Left ventricle myocardium superior (tissue), 1 donor: ENCODE measurements at regions not wholly inside any gene's neighbourhood (a gene's known extent, or its start where the extent isn't known, plus 50 kb on each side); places are given as distances from the start of the nearest gene placed in this dataset.

Experiments used
- ATAC-seq: fragments of 200-7000 bp; cut with Tn5 transposase; one replicate; pipeline ENCODE4 v1.9.1; 2020; ENCODE audit warnings: mild to moderate bottlenecking, moderate library complexity
- DNase-seq: peaks from one replicate; pipeline ENCODE4 v3.0.0-alpha.2; 2020
- intact Hi-C: fragments of 100-400 bp; cut with micrococcal nuclease; formaldehyde crosslinking; loops from one replicate; pipeline ENCODE4 v1.11.0; 2022
- donor health status: DM: no; HTN: yes; CAD: no; lungs with severe emphysema.

GRCh38 chr16:63302811-63303210, 1266.6 kb upstream of the CDH8 start:
- intact Hi-C loops, result no loop called here
- peak; percentile 19 for ATAC-seq
- DNase-seq, result no peak

DNA sequence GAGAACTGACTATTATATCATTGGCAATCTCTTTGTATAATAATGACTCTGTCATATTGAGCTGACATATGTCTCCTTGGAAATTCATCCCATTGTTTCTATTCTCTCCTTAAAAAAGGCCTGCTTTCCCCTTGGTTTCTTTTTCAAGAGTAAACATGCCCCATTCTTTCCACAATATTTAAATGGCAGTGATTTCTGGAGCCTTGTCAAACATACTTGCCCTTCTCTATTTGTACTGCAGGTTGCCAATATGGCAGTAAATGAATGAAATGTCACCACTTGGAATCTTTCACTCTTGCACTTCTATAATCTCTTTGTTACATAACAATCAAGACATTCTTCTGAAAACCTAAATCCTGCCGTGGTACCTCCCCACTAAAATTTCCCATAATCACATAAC, 1265.1 kb upstream of the CDH8 start:
- DNase-seq (no peak), ATAC-seq (no peak)
- intact Hi-C loops, result no loop called here

- intact Hi-C loops, result no loop called here
- no peak for ATAC-seq
Observed at GRCh38 chr16:63298993-63299392, 1262.8 kb upstream of the CDH8 start.

DNA sequence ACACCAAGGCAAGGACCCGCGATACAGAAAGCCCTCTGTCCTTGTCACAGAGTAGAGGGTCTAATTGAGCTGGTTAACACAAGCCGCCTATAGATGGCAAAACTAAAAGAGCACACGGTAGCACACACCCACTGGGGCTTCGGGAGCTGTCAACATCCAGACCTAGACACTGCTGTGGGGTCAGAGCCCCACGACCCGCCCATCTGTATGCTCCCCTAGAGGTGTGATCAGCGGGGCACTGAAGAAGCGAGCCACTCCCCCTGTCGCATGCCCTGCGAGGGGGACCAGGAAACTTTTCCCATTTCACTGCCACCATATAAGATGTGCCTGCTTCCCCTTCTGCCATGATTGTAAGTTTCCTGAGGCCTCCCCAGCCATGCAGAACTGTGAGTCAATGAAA, 1255.8 kb upstream of the CDH8 start:
- intact Hi-C loops, result no loop called here
- ATAC-seq, result no peak
- no peak for DNase-seq

More at GRCh38 chr16:63298993-63299392, 1262.8 kb upstream of the CDH8 start:
- no peak for DNase-seq

- ATAC-seq (peak; percentile 90), DNase-seq (peak; percentile 35)
- intact Hi-C loops, result no loop called here
Observed at GRCh38 chr16:63289834-63290460, 1253.7 kb upstream of the CDH8 start.

GRCh38 chr16:63287401-63287800, 1251.2 kb upstream of the CDH8 start:
- ATAC-seq, result no peak
- DNase-seq, result no peak
- intact Hi-C loops, result no loop called here

DNA sequence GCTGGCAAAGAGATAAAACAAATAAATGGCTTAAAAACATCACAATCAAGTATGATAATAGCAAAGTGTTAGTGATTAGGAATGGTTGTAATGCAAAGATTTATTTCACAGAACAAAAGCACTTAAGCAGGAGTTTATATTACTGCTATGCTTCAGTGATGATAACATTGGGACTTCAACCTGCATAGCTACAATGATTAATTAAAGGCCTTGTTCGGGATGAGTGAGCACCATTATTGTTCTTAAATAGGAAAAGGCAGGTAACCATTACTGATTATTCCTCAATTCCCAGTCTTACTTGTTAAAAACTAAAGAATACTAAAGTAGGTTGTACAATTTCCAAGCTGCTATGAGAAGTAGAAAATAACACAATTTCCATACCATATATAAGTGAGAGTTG, 1247.5 kb upstream of the CDH8 start:
- DNase-seq (no peak), ATAC-seq (no peak)
- intact Hi-C loops, result no loop called here

- no peak for DNase-seq
- ATAC-seq, result no peak
- intact Hi-C loops, result no loop called here
Observed at GRCh38 chr16:63244631-63245030, 1208.4 kb upstream of the CDH8 start.

GRCh38 chr16:63241497-63242028, 1205.3 kb upstream of the CDH8 start:
- ATAC-seq, result no peak
- no peak for DNase-seq
- intact Hi-C loops, result no loop called here

GRCh38 chr16:63239065-63239570, 1202.9 kb upstream of the CDH8 start:
- intact Hi-C loops, result no loop called here
- DNase-seq (no peak), ATAC-seq (no peak)

DNA sequence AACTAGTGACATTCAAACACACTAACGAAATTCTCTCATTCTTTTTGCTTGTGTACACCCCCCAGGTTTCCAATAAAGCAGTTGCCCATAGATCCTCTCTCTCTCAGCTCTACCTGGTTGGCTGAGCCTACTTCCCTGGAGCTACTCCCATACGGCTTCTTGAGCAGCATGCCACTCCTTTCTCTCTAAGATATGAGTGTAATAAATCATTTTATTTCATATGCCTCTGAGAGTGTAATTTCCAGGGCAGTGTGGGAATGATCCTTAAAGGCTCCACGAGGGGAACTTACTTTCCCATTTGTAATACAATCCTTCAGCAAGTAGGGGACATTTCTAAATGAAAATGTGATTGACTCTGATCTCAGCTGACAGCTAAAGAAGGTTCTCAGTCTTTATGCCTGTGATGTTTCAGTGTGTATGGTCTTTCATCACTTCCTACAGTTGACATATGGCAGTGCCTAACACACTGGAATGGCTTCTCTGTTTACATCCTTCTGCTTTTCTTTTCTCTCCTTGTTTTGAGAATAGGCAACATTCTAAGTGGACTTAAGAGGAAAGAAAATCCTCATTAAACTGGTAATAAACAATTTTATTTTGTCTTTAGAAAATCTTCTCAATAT, 1194.3 kb upstream of the CDH8 start:
- intact Hi-C loops, result no loop called here
- no peak for ATAC-seq
- no peak for DNase-seq

GRCh38 chr16:63228259-63228658, 1192.0 kb upstream of the CDH8 start:
- intact Hi-C loops, result no loop called here
- no peak for ATAC-seq
- DNase-seq, result no peak

DNA sequence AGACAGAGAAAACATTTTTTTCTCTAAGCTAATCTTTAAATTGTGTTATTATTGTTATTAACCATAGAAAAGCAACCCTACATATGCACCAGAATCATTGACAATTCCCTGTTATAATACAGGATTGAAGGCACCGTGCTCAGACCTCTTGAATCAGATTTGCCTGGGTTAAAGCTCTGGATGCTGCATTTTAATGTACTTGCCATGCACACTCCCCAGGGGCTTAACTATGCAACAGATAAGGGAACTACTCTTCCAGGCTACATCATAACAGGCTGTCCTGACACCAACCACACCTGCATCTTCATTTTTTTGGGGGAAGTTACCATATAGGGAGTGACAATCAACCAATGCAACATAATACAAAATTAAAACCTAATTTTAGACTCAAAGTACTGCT, 1187.6 kb upstream of the CDH8 start:
- DNase-seq, result no peak
- no peak for ATAC-seq
- intact Hi-C loops, result no loop called here

DNA sequence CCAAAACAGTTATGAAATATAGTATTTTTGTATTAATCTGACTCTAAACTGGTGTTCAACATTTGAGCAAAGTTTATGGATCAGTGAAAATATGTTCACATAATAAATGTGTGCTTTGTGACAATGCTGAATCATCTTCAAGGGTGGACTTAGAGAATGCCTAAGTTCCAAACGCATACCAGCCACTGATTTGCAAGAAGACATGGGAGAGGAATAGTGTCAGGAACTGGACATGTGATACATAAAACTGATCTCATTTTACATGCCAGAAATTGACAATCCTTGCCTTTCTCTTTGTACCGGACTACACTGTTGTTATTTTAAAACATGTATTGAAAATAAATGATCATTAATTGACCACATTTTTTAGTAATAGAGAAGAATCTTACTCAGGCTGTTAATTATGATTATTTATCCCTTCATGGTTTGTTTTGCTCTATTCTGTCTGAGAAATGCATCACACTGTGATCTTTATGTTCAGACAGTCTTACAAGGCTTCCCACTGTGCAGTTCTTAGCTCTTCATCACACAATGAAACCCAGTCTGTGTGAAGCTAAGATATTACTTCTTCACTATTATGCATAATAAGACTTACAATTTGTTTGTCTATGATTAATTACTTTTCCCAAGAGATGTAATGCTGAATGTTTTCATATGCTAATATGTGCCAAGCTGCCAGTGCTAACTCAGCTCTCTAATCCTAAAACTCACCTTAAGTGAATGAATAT, 1180.6 kb upstream of the CDH8 start:
- ATAC-seq (no peak), DNase-seq (no peak)
- intact Hi-C loops, result no loop called here

DNA sequence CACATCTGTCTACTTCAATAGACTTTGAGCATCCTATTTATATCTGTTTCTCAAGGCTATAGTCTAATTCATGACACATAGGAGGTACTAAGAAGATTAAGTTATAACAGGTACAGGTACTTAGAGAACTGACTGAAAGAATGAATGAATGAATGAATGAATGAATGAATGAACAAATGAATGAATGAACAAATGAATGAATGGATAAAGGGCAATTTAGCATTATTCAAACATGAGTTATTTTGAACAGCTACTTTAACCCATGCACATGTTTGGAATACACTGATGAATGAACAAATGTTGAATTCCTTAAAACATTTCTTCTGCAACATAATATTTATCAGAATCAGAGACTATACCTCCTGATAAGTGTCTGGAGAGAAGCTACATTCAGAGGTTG, 1165.6 kb upstream of the CDH8 start:
- no peak for ATAC-seq
- DNase-seq, result no peak
- intact Hi-C loops, result no loop called here

GRCh38 chr16:63200940-63201339, 1164.7 kb upstream of the CDH8 start:
- no peak for DNase-seq
- intact Hi-C loops, result no loop called here
- ATAC-seq, result no peak

GRCh38 chr16:63195336-63195735, 1159.1 kb upstream of the CDH8 start:
- DNase-seq (no peak), ATAC-seq (no peak)
- intact Hi-C loops, result no loop called here

DNA sequence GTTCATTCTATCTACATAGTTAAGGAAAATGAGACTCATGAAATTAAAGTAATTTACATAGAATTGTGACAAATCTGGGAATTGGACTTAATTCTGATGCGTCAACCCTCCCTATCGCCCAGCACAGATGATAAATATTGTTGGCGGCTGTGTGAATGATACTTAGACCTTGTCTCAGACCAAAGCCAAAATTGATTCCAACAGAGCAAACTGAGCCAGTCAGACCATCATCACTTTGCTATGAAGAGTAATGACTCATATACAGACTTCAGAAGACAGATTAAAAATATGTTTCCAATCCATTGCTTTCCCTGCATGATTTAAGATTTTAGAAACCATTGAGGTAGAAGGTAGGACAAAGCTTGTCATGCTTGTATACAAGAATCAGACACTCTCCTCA, 1156.7 kb upstream of the CDH8 start:
- no peak for DNase-seq
- no peak for ATAC-seq
- intact Hi-C loops, result no loop called here

- no peak for ATAC-seq
- intact Hi-C loops, result no loop called here
- no peak for DNase-seq
Observed at GRCh38 chr16:63188086-63188771, 1152.0 kb upstream of the CDH8 start.

- DNase-seq (no peak), ATAC-seq (no peak)
- intact Hi-C loops, result no loop called here
Observed at GRCh38 chr16:63187638-63188037, 1151.4 kb upstream of the CDH8 start.
